ENCODE measurements at regions not wholly inside any gene's neighbourhood (a gene's known extent, or its start where the extent isn't known, plus 50 kb on each side); places are given as distances from the start of the nearest gene placed in this dataset.
"Not testable (repeated sequence)": the region's sequence is repeated elsewhere in the genome, so short reads cannot be mapped to it uniquely, and the experiment has no call there.

- DNase-seq, result no peak
Measured at GRCh38 chr10:131567279-131568162, 256.0 kb upstream of the TCERG1L start.

GRCh38 chr10:131568866-131569265 is 257.3 kb upstream of the TCERG1L start:
- DNase-seq, result no peak

DNA sequence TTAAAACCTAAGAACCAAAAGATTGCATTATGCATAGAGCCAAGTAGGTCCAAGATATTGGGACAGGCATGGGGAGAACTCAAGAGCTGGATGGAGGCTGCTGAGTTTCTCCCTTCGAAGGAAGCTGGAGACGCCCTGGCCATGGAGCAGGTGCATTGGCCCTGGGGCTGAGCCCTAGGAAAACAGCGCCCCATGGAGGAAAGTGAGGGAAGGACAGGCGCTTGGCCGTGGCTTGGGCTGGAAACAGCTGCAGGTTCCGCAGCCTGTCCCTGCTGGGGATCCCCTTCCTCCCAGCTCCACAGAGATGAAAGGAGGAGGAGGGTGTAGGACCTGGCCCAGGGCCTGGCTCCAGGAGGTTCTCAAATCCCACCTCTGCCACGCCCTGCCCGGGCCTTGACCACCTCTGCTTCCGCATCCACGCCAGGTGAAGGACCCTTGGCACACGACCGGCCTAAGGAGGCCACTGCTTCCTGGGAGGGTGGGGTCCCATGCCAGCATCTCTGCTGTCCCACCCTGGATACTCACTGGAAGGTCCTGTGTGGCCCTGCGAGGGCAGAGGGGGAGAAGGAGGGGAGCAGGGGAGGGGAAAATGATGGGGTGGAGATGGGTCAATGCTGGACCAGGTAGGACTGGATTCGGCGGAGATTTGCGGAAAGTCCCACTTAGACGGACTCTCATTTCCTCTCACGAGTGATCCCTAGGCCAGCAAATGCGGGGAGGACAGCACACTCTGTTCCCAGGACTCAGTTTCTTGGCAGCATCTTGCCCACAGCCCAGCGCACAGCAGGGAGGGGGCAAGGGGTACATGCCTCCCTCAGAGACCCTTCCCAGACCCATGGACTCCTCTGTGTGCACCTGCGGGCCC is 258.6 kb upstream of the TCERG1L start:
- DNase-seq, result no peak

GRCh38 chr10:131570716-131571307 is 259.3 kb upstream of the TCERG1L start:
- no peak for DNase-seq

DNA sequence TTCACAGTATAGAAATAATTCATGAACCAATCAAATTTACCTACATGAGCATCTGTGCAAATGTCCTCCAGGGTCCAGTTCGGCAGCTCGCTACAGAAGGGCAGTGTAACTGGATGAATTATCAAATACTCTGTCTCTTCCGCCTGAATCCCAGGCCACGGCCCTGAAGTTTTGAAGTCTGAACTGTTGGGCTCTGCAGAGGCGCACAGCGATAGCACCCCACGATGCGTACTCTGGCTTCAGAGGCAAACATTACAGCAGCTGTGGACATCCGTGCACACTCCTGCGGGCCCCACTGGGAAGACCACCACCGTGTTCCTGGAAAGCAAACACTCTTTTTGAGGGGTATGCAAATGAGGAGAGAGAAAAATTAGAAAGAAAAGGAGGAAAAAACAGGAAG is 259.8 kb upstream of the TCERG1L start:
- no peak for DNase-seq

DNA sequence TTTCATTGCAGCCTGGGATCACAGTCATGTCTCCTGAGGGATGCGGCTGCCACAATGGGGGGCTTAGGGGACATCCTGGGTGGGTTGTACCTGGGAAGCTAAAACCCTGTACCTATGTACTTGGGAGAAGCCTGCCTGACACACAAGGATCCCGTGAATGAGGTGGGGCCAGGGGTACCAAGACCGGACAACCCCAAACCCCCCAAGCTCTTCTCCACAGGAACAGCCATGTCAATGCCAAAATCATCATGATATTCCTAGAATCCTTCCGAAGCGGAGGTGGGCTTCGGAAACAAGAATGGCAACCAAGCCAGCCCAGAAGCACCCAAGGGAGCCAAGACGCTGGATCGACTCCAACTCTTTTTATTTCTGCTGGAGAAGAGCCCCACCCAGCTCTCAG is 260.3 kb upstream of the TCERG1L start:
- DNase-seq, result no peak

GRCh38 chr10:131573256-131573655 is 261.7 kb upstream of the TCERG1L start:
- DNase-seq, result no peak

DNA sequence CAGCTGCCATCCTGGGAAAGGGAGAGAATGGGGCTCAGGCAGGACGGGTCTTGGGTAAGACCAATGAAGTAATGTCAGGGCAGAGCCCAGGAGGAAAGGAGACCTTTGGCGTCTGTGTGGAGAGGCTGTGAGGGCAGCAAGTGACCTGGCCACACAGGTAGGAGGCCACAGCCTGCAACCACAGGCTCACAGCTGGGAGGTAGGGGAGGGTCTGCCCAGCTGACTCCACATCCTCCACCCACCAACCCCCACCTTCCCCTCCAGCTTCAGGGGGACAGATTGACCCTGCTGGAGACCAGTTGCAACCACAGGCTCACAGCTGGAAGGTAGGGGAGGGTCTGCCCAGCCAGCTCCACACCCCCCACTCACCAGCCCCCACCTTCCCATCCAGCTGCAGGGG is 262.2 kb upstream of the TCERG1L start:
- no peak for DNase-seq

DNA sequence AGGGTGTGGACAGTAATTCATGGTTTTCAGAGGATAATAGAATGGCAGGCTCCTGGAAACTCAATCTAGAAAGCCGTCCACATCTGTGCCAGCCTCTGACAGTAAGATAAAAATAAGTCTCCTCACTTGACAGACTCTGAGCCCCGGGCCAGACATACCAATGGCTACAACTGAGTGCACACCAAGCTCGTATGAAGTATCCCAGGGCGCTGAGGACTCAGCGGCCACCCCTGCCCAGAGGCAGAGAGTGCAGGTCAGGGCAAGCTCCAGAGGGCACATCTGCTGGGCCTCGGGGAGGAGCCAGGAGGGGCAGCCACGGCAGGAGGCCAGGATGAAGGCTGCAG is 262.8 kb upstream of the TCERG1L start:
- no peak for DNase-seq

DNA sequence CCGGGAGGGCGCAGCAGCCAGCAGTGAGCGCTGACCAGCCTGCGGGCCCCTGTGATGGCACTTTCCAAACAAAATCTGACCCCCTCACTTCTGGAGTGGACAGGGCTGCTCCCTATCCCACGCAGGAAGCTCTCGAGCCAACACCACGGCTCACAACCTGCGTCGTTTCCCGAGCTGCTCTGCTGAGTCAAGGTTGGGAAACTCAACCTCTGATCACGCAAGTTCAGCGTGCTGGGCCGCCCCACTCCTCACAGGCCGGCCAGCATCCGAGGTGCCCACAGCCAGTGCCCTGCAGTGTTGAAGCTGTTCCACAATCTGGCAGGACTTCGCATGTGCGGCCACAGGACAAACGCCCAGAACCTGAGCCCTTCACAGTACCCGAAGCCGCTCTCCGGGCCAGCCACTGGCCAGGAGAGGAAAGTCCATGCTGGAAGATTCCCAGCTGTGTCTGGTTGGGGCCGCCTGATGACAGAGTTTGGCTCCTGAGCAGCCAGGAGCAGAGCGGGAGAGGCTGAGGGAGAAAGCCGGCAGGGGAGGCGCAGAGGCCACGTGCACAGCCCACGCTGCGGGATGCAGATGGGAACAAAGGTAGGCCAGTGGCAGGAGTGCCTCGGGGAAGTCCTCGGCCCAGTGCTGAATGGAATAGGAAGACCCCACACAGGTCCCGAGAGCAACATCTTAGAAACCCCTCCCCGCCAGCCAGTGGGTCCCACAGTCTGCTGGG is 263.3 kb upstream of the TCERG1L start:
- no peak for DNase-seq

GRCh38 chr10:131575877-131576276 is 264.4 kb upstream of the TCERG1L start:
- DNase-seq, result no peak

DNA sequence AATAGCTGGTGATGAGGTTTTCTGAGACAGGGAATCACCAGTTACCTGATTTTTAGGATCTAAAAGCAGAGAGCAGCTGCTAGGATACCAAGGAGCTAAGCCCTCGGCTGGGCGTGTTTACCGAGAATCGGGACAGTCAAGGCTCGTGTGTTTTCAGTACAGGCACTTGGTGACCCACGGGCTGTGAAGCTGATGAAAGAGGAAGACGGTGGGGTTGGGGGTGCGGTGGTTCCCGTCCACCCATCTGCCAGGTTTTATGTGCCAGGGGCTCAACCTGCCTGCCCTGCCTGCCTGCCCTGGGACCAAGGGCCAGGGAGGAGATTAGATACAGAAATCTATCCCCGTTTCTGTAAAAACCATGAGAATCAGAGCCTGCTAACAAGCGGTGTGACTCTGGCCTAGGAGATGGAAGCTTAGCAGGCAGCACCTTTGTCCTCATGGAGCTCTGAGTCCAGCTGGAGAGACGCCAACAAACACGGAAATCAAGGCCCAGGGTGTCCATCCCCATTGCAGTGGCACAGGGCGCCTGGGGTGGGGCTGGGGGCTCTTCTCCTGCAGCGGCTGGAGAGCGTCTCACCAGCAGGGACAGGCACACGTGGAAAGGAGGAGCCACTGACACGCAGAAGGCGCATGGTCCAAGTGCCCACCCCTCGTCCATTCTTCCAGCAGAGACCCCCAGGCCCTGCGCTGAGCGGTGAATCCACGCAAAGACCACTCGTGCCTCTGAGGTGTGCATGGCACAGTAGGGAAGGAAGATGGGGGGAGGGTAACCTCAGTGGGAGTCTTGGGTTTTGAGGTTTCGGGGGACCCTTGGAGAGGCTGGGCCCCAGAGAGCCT is 265.0 kb upstream of the TCERG1L start:
- no peak for DNase-seq

GRCh38 chr10:131577178-131577555 is 265.6 kb upstream of the TCERG1L start:
- DNase-seq, result no peak

DNA sequence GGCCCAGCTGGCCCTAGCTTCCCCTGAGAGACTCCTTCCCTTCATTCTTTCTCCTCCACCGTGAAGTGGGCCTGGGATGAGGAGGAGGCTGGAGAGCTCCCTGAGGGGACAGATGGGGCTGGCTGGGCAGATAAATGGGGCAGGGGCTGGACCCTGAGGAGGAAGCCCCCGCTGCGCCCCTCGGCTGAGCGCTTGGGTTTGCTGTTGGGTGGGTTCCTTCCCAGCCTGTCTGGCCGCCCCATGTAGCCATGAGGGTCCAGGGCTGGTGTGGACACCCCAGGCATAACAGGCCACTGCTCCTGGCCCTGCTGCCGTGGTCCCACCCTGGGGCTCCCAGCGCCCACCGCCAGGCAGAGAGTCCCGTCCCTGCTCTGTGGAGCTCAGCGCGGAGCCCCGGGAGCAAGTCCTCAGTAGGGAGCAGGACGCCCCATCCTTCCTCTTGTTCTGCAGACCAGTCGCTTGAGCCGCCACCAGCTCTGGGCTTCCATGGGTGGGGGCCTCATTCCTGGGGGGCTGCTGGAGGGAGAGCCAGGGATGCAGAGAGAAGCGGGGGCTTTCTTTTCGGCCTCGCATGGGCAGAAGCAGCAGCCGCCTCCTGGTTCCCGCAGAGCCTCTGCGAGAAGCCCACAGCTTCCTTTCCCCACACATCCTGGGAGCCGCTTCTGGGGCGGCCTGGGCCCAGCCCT is 266.4 kb upstream of the TCERG1L start:
- DNase-seq, result no peak

- DNase-seq, result no peak
Measured at GRCh38 chr10:131578472-131578970, 267.0 kb upstream of the TCERG1L start.

DNA sequence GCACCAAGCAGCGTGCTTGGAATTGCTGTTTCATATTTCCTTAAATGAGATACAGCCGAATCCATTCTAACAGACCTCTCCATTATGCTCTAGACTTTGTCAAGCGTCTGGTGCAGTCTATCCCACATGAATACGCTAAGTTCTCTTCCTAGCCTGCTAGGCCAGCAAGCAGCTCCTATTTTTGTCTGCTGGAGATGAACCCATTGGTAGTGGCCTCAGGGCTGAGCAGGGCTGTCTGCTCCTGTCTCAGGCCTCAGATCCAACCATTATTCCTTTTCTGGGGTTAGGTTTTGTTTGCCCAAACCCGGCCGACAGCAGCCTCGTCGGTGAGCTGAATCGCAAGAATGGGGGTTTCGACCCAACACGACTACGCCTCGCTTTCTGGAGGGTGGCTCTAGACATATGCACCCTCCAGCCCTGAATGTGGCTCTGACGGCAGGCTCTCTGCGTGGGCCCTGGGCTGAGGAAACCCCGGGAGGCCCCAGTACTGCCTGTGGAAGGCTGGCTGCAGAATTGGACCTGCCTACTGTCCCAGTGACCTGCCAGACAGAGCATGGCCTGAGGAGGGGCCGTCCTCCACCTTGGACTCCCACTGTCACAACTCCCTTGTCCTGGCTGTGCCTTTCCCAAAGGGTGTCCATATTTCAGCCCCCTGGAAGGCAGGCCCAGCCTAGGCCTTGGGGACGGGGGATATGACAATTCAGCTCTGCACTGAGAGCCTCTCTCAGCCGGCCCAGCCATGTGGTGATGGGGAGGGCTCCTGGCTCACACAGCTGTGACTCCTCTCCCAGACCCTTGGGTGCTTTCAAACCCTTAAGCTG is 267.9 kb upstream of the TCERG1L start:
- DNase-seq, result no peak

DNA sequence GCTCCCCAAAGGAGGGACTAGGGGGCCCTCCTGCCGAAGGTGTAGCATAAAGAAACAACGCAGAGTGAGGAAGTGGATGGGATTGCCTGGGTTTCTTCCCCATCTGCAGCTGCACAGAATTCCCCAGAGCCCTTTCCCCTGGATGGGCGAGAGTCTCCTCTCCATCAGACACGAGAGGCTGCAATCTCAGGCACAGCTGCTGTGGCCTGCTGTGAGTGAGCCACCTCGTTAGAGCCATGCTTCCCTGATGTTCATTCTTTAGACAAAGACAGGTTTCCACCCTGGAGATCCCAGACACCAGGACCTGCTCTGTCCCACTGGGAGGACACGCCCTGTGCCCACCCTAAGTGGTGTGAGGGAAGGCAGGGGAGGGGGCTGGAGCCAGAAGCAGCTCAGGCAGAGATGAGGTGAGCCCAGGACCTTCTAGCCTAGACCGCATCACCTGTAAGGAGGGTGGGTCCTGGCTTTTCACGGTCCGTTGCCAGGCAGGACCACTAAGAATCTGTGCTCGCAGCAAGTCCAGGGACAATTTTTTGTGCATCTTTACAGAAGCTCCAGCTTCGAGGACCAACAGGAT is 268.6 kb upstream of the TCERG1L start:
- DNase-seq, result no peak

DNA sequence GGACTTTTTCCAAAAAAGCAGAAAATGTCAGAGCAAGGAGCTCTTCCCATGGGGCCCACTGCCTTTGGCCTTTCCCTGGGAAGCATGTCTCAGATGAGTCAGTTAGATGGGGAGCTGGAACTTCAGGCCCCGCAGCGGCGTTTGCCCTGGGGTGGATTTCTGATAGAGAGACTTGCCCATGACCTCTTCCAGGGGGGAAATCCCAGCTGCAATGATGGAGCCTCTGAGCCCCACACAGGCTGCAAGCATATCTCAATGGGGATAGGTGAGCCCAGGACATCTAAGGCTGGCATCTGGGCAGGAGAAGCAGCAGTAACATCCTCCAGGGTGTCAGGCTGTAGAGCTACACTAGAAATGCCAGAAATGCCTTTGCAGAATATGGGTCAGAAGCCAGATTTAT is 269.2 kb upstream of the TCERG1L start:
- no peak for DNase-seq

- DNase-seq, result not testable (repeated sequence)
Measured at GRCh38 chr10:131581547-131581946, 270.0 kb upstream of the TCERG1L start.

DNA sequence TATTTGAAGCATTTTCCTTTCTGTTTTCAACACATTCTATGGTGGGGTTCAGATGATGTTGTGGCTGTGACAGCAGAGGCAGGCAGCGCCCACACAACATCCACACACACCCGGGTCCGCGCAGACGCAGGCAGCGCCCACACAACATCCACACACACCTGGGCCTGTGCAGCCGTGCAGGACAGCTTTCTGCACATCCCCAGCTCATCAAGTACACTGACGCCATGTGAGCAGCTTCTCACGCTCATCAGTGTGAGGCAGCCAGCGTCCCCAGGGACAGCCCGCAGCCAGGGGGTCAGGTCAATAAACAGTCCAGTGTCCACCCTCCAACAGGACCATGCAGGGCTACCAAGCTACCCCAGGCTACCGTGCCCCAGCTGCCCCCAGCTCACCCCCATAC is 272.8 kb upstream of the TCERG1L start:
- no peak for DNase-seq

Data from KG1 (cell line).